ENCODE measurements at regions not wholly inside any gene's neighbourhood (a gene's known extent, or its start where the extent isn't known, plus 50 kb on each side); places are given as distances from the start of the nearest gene placed in this dataset.

DNA sequence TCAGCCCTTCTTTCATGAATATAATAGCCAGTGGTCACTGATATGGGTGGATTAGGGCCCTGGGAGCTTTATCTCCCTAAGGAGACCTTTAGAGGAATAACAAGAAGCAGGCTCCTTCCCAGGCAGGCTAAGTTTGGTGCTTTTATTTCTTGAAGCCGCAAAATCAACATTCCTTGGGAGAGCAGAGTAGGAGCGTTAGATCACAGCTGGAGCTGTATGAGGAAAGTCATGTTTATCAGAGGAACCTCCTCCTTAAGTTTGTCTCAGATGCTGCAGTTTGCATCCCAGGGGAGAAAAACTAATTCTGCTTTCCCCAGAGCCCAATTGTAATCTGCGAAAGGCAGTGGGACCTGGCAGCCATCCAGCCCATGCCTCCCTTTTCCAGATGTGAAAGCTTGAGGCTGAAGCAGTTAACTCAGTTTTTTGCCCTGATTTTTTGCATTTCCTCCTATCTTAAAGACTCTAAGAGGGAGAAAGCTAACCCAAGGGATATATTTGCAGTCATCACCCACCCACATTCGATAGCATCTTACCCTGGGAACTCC is 186.0 kb upstream of the FRMPD4 start:
- ChIA-PET POLR2A (ENCODE audit: low non-redundant PET) (no interaction called here), CTCF (interaction anchor here (0.8 kb wide), 1 partner anchor 8 kb away, joined by 4 read pairs; no protein-coding TSS in a partner anchor)
- TF ChIP-seq, protein P1, sequence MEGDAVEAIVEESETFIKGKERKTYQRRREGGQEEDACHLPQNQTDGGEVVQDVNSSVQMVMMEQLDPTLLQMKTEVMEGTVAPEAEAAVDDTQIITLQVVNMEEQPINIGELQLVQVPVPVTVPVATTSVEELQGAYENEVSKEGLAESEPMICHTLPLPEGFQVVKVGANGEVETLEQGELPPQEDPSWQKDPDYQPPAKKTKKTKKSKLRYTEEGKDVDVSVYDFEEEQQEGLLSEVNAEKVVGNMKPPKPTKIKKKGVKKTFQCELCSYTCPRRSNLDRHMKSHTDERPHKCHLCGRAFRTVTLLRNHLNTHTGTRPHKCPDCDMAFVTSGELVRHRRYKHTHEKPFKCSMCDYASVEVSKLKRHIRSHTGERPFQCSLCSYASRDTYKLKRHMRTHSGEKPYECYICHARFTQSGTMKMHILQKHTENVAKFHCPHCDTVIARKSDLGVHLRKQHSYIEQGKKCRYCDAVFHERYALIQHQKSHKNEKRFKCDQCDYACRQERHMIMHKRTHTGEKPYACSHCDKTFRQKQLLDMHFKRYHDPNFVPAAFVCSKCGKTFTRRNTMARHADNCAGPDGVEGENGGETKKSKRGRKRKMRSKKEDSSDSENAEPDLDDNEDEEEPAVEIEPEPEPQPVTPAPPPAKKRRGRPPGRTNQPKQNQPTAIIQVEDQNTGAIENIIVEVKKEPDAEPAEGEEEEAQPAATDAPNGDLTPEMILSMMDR (conservative IDR thresholded peaks at IDR 0.05; ENCODE audit: low read depth, low read length): no peak
- no peak for TF ChIP-seq EZH2 (IDR thresholded peaks at IDR 0.05; ENCODE audit: borderline replicate concordance, low read depth, low read length, poor library complexity, severe bottlenecking)
- Histone ChIP-seq H3K4me1 (ENCODE audit: insufficient read depth, low read length, poor library complexity, severe bottlenecking) (no peaks in the 10 kb centered on the region), H3K9me3 (ENCODE audit: low read depth, low read length, poor library complexity, severe bottlenecking) (no peaks in the 10 kb centered on the region), H3K27me3 (replicated peaks; ENCODE audit: insufficient read depth, low read depth, low read length, poor library complexity) (no peaks in the 10 kb centered on the region), H3K27ac (ENCODE audit: low read depth, low read length, poor library complexity, severe bottlenecking) (no peak overlapping the region), H3K36me3 (ENCODE audit: insufficient read depth, low read length, poor library complexity, severe bottlenecking) (no peaks in the 10 kb centered on the region), H3K4me3 (ENCODE audit: low read depth, low read length, poor library complexity, severe bottlenecking) (no peak overlapping the region)
- intact Hi-C loops (cut with micrococcal nuclease; ENCODE audit: unreplicated experiment): no loop called here
- BruUV-seq (replicated peaks): no TSS peak
- DNase-seq (ENCODE audit: low spot score): peak; percentile 47

DNA sequence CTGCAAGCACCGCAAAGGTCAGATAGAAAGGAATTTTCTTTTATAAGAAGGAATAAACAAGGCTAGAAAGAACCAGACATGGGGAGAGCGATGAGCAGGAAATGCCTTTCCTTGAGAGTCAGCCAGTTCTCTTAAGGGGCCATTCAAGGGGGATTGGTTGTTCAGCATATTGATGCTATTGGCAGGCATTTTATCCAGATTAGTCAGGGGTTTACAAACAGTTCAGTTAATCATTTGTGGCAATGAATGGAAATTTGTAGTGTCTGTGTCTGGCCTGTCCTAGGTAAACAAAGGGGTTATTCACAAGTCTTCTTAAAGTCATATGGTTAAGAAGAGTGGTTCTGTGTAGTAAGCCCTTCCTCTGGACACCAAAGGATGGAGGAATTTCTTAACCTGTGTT is 184.7 kb upstream of the FRMPD4 start:
- H3K4me1 ChIP-seq (ENCODE audit: insufficient read depth, low read length, poor library complexity, severe bottlenecking): no peaks in the 10 kb centered on the region
- intact Hi-C loops (cut with micrococcal nuclease; ENCODE audit: unreplicated experiment): no loop called here
- H3K27me3 ChIP-seq (replicated peaks; ENCODE audit: insufficient read depth, low read depth, low read length, poor library complexity): no peaks in the 10 kb centered on the region
- no peaks in the 10 kb centered on the region for H3K9me3 ChIP-seq (ENCODE audit: low read depth, low read length, poor library complexity, severe bottlenecking)
- CTCF ChIA-PET: no interaction called here
- no peak for TF ChIP-seq EZH2 (IDR thresholded peaks at IDR 0.05; ENCODE audit: borderline replicate concordance, low read depth, low read length, poor library complexity, severe bottlenecking)
- TF ChIP-seq, protein P1 (conservative IDR thresholded peaks at IDR 0.05; ENCODE audit: low read depth, low read length): no peak
- H3K4me3 ChIP-seq (ENCODE audit: low read depth, low read length, poor library complexity, severe bottlenecking): no peak overlapping the region
- no peaks in the 10 kb centered on the region for H3K36me3 ChIP-seq (ENCODE audit: insufficient read depth, low read length, poor library complexity, severe bottlenecking)
- POLR2A ChIA-PET (ENCODE audit: low non-redundant PET): no interaction called here
- no peak overlapping the region for H3K27ac ChIP-seq (ENCODE audit: low read depth, low read length, poor library complexity, severe bottlenecking)
- no TSS peak for BruUV-seq (replicated peaks)
- peak; percentile 48 for DNase-seq (ENCODE audit: low spot score)

DNA sequence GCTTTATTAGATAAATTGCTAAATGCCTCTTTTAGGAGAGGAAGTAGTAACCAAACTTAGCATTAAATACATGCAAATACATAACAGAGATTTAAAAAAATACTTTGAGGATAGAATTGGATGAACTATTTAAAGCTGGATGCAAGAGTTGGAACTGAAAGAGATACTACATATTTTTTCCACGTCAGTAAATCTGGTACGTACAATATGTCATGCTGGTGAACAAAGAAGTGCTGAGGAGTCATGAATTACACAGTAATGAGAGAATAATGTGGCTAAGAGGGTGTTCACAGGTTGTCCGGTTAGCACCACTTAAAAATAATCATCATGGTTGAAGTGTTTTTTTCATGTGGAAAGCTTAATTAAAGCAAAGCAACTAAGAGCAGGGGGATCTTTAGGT is 184.1 kb upstream of the FRMPD4 start:
- CTCF ChIA-PET: no interaction called here
- no peaks in the 10 kb centered on the region for H3K36me3 ChIP-seq (ENCODE audit: insufficient read depth, low read length, poor library complexity, severe bottlenecking)
- H3K4me3 ChIP-seq (ENCODE audit: low read depth, low read length, poor library complexity, severe bottlenecking): no peak overlapping the region
- POLR2A ChIA-PET (ENCODE audit: low non-redundant PET): no interaction called here
- BruUV-seq (replicated peaks): no TSS peak
- no peaks in the 10 kb centered on the region for H3K27me3 ChIP-seq (replicated peaks; ENCODE audit: insufficient read depth, low read depth, low read length, poor library complexity)
- intact Hi-C loops (cut with micrococcal nuclease; ENCODE audit: unreplicated experiment): no loop called here
- no peaks in the 10 kb centered on the region for H3K4me1 ChIP-seq (ENCODE audit: insufficient read depth, low read length, poor library complexity, severe bottlenecking)
- no peaks in the 10 kb centered on the region for H3K9me3 ChIP-seq (ENCODE audit: low read depth, low read length, poor library complexity, severe bottlenecking)
- TF ChIP-seq, protein P1 (conservative IDR thresholded peaks at IDR 0.05; ENCODE audit: low read depth, low read length): no peak
- no peak for TF ChIP-seq EZH2 (IDR thresholded peaks at IDR 0.05; ENCODE audit: borderline replicate concordance, low read depth, low read length, poor library complexity, severe bottlenecking)
- no peak overlapping the region for H3K27ac ChIP-seq (ENCODE audit: low read depth, low read length, poor library complexity, severe bottlenecking)
- DNase-seq (ENCODE audit: low spot score): no peak
